Hematopoietic multipotent progenitor cell (in vitro differentiated cells): ENCODE measurements at regions not wholly inside any gene's neighbourhood (a gene's known extent, or its start where the extent isn't known, plus 50 kb on each side); places are given as distances from the start of the nearest gene placed in this dataset.

Experiments
- DNase-seq, 3 donors: peaks; one replicate each; pipeline ENCODE4 v3.0.0-alpha.2; 2011 to 2015; ENCODE audit warnings: low read depth in 2 of 3, low spot score in 2 of 3

DNA sequence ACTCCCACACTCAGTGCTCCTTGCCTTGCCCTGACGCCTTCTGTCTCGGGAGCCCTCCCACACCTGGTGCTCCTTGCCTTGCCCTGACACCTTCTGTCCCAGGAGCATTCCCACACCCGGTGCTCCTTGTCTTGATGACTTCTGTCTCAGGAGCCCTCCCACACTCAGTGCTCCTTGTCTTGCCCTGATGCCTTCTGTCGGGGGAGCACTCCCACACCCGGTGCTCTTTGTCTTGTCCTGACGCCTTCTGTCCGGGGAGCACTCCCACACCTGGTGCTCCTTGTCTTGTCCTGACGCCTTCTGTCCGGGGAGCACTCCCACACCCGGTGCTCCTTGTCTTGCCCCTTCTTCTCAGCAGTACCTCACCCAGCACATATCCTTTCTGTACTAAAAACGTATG is 207.2 kb upstream of the ADARB2 start:
- DNase-seq, result no peak

- no peak for DNase-seq
Observed at GRCh38 chr10:1942478-1942877, 205.2 kb upstream of the ADARB2 start.

GRCh38 chr10:1939016-1939415 is 201.7 kb upstream of the ADARB2 start:
- peak in 2 of 3 donors; percentile 66 to 83 for DNase-seq

DNA sequence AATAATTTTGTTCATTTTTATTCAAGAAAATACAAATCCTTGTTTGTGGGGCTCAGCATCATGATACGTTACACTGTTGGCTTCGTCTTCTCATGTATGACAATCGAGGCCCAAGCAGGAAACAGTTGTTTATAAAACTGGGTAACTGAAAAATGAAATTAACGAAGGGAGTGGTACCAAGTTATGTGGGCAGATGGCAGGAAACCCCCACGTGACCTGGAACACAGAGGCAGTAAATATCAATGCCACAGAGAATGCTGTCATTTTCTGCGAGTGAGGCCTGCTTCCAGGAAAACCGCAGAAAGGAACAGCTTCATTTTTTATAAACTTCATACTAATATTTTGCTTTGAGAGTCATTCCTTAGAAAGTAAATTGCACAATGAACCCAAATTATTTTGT is 201.0 kb upstream of the ADARB2 start:
- DNase-seq, result peak in 2 of 3 donors; percentile 82 to 95

- no peak for DNase-seq
Observed at GRCh38 chr10:1935912-1936311, 198.6 kb upstream of the ADARB2 start.

- DNase-seq, result peak in 1 of 3 donors; percentile 24
Observed at GRCh38 chr10:1933215-1933614, 195.9 kb upstream of the ADARB2 start.

- DNase-seq, result peak in 1 of 3 donors; percentile 22
Observed at GRCh38 chr10:1932692-1933094, 195.4 kb upstream of the ADARB2 start.

- DNase-seq, result peak in 1 of 3 donors; percentile 32
Observed at GRCh38 chr10:1928606-1929005, 191.3 kb upstream of the ADARB2 start.

GRCh38 chr10:1923998-1924397 is 186.7 kb upstream of the ADARB2 start:
- DNase-seq, result no peak

DNA sequence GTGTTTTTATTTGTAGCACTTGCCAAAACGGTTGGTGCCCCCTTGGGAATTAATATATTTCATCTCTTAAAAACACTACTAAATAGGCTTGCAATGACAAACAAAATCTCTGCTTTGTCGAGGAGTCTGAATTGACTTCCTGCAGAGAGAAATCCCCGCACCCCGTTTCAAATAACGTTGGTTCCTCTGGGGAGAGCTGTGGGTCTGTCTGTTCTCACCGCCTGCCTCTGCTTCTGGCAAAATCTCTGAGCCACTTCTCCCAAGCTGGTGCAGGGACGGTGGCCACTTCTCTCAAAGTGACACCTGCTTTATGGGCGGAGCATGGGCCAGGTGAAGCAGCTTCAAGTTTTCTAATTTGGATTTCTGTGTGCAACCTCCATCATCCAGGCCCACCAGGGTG is 186.3 kb upstream of the ADARB2 start:
- no peak for DNase-seq

GRCh38 chr10:1920941-1921340 is 183.6 kb upstream of the ADARB2 start:
- DNase-seq, result no peak

DNA sequence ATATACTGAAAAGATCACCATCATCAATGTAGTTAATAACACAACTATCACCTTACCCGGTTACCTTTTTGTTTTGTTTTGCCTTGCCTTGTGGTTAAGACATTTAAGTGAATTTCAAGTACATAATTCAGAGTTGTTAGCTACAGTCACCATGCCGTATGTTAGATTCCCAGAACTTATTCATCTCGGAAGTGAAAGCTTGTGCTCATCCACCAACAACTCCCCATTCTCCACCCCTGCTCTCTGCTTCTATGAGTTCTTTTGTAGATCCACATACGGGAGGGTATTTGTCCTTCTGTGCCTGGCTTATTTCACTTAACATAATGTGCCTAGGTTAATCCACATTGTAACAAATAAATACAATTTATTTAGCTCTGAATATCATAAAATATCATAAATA is 182.8 kb upstream of the ADARB2 start:
- DNase-seq, result no peak

DNA sequence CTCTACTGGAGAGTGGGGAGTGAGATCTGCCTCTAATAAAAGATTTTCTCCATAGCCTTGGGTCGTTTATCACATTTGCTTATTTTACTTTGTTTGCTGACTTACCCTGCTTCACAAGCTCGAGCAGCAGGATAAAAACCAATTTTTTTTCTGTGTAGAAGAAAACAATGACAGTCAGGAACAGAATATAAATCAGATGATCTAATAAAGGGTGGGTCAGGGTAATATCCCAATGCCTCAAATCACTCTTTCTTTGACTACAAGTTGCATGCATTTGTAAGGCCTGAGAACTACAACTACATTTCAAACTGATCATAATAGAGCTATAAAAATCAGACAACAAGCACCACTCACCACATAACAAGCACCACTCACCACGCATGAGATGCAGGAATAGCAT is 174.4 kb upstream of the ADARB2 start:
- DNase-seq, result no peak

- no peak for DNase-seq
Observed at GRCh38 chr10:1903982-1904381, 166.7 kb upstream of the ADARB2 start.

DNA sequence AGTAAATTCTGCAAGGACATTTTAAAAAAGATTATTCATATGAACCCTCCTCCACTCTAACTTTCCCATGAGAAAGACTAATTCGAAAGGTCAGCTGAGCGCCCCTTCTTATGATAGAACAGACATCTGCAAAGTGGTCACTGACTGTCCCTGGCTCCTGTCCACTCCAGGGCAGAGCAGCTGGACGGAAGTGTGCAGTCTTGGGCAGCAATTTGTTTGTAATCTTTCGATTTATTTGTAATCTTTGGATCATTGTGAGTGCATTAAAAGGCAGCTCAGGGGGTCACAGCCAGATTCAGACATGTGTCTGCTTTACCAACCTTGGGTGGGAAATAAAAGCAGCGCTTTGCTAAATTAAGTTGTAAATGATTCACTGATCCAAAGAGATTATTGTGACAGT is 158.8 kb upstream of the ADARB2 start:
- no peak for DNase-seq

DNA sequence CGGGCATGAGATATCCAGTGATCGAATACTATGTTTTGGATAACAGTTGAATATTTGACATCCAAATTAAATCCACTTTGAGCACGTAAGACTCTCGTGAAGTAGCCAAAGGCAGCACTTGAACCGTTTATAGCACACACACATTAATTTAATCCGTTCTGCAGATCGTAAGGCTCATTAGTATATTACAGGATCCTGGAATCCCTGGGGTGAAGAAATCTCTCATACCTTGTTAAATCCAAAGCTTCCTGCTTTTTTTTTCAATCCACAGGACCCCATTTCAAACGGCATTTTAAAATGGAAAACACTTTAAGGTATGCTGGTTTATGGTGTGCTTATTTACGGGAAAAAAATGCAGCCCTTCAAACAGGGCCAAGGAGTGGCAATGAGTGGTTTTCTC is 158.4 kb upstream of the ADARB2 start:
- DNase-seq, result no peak

DNA sequence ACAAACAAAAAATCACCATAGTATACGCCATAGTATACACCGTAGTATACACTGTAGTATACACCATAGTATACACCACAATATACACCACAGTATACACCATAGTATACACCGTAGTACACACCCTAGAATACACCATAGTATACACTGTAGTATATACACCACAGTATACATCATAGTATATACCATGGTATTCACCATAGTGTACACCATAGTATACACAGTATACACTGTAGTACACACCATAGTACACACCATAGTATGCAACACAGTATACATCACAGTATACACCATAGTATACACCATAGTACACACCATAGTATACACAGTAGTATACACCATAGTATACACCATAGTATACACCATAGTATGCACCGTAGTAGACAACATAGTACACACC is 157.6 kb upstream of the ADARB2 start:
- DNase-seq, result no peak

DNA sequence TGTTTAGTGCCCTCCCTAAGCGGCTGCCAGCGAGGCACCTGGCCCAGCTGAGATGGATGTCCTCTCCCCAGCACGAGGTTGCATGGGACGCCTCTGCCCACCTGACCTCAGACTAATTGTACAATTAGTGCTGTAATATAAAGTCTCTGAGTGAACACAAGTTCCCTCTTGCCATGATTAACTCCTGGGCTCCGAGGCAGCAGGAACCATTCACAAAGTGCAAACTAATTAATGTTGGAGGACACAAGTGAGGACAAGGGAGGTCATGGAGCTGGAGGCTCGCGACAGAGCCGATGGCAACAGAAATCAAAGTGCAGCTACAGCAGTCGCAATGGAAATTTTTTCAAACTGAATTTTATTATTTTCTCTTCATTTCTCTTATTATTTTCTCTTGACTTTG is 156.6 kb upstream of the ADARB2 start:
- no peak for DNase-seq

GRCh38 chr10:1886039-1886438 is 148.7 kb upstream of the ADARB2 start:
- DNase-seq, result no peak

DNA sequence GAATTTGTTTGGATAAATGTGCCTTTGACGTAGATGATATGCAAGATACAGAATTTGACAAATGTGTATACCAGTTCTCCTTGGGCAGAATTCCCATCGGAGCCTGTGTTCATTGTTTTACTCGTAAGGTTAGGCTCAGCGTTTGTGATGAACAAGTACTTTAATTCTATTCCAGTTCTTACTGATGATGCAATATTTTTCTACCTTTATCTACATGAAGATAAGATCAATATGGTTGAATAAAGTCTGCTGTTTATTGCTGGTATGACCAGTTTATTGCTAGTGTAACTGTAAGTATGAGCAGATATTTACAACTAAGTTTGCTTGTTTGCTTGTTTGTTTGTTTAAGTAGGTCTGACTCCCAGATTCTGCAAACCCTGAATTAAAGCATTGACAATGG is 145.4 kb upstream of the ADARB2 start:
- no peak for DNase-seq

DNA sequence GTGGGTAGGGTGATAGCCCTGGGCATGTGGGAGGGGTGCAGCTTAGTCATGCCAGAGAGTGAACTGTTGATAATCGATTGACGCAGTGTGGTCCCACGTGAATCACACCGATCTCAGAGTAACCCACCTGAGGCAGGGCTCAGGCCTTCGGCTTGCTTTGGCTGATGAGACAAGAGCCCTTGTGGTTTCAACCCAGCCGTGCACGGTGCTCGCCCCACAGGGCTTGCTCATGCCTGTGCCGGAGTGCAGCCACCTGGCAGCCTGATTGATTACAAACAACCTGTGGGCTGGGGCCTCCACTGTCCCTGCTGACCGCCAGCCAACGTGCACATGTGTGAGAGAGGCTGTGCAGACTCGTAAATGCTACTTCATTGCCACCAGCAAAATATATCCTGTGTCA is 144.9 kb upstream of the ADARB2 start:
- DNase-seq, result no peak

GRCh38 chr10:1881636-1882035 is 144.3 kb upstream of the ADARB2 start:
- DNase-seq, result no peak

- DNase-seq, result no peak
Observed at GRCh38 chr10:1874533-1874932, 137.2 kb upstream of the ADARB2 start.
